SKM-1 treated with dmso at 0.1 percent for 144 hours (cell line): ENCODE measurements at regions not wholly inside any gene's neighbourhood (a gene's known extent, or its start where the extent isn't known, plus 50 kb on each side); places are given as distances from the start of the nearest gene placed in this dataset.
"Not testable (repeated sequence)": the region's sequence is repeated elsewhere in the genome, so short reads cannot be mapped to it uniquely, and the experiment has no call there.

Experiments used
- DNase-seq: peaks from one replicate; lab custom pipeline; 2025; ENCODE audit not compliant: unreplicated experiment; lab: John Stamatoyannopoulos, UW

DNA sequence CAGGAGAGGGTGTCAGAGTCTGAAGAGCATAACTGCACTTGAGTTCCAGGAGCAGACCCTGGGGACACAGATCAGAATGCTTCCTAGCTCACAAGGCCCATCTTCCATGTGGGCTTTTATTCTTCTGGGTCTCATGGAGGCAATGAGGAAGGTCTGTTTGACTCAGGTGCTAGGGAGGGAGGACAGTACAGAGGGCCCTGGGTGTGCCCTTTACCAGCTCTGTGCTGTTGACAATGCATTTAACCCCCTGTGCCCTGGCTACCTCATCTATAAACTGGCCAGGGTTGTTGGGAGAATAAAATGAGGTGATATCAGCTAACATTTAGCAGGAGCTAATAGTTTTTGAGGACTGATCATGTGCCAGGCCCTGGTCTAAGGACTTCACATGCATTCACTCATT, 318.0 kb downstream of the DMAC1 start:
- DNase-seq = no peak

DNA sequence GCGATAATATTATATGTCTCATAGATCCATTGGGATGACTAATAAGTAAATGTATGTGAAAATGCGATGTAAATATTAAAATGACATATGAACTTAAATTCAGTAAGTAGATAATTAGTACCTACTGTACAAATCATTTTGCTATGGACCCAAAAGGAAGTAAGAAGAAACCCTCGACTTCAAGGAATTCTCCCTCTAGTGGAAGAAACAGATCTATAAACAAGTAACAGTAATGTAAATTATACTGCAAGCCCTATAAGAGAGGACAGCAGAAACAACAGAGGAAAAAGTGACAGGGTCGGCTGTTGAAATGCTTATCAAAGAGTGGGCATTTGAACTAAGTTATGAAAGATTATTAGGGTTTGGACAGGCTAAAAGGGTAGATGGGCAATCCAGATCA, 320.3 kb downstream of the DMAC1 start:
- no peak for DNase-seq

DNA sequence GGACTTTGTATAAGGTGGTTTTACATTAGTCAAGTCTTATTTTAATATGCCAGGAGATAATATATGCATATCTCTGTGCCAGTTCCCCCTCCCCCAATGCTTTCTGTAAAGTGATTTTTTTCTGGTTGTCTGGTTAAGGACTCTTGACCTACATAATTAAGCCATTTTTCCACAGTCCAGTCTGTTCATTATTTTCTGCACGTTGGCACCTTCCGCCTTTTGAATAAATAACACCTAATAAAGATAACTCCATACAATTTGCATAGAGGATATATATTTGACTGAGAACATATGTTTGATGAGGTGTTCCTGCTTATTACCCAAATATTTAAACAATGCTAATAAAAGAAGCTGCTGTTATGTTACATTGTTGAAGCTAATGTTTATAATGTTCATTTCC, 320.9 kb downstream of the DMAC1 start:
- DNase-seq = no peak

DNA sequence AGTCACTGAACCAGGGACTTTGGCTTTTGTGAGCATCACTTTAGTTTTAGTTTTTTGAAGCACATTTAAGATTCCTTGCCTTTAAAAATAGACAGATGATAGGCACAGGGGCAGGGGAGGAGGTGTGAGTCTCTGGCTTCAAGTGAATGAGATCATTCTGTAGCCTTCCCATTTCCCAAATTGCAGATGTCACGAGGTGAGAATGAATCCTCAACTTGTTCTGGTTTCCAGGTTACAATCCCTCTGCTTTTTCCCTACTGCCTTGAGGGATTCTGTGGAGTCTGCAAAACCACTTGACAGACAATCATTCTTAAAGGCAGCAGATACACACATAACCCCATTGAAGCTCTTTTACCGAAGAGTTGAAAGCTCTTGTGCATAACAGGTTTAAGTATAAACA, 332.4 kb downstream of the DMAC1 start:
- no peak for DNase-seq

DNA sequence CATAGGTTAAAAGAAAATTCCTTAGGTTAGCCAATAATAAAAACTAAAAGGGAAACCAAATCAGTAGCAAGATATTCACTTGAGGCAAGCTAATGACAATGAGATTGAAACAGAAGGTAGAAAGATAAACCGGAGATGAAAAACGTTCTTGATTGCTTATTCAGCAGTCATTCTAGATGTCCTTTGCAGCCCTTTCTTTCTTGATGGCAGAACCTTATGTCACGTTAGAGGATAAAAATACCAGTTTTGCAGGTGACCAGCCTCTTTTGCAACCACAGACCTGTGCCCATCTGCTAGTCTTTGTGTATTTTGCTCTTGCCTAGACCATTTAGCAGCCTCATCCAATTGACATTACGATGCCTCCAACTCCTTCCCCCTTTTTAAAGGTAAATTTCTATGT, 337.8 kb downstream of the DMAC1 start:
- no peak for DNase-seq

DNA sequence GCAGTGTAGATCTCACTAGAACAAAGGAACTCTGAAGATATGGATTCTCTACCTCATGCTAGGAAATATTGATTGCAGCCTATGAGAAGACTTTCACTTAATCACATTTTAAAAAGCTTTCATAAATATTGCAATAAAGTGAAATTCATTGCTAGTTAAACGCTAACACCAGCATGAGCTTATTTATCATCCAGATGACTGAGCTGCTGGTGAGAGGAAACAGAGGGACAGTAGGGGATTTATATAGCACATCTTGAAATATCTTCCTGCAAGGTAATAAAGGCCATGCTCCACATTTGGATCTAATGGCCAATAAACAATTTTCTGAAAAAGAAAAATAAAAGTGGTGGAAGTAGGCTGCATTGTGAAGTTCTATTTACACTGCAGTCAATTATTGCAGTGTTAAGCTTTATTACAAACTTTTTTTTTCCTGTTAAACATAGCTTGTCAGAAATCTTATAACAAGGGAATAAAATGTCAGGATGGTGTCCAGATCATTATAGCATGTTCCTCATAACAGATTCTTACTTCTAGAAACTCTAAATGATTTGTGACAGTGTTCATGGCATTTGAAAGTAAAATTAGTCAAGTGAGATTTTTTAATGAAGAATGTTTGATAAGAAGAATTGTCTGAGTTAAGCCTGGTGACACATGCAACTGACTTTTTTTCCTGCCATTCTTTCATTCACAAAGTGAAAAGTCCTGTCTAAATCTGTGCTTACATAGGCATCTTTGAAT, 342.6 kb downstream of the DMAC1 start:
- DNase-seq = no peak

DNA sequence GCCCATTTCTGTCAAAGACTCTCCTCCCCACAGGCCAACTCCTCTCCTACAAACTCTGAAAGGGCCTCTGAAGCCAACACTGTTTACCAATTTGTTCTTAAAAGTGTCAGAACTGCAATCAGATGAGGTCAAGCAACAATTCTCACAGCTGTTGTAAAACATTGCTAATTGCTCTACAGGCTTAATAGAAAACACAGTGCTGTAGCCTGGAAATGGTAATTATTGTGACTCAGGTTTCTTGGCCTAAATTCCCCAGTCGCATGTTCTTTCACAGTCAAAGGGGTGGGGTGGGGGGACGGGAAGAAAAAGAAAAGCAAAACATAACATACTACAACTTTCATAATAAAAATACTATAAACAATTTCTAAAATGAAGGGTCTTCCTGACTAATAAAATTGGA, 343.2 kb downstream of the DMAC1 start:
- DNase-seq = no peak

DNA sequence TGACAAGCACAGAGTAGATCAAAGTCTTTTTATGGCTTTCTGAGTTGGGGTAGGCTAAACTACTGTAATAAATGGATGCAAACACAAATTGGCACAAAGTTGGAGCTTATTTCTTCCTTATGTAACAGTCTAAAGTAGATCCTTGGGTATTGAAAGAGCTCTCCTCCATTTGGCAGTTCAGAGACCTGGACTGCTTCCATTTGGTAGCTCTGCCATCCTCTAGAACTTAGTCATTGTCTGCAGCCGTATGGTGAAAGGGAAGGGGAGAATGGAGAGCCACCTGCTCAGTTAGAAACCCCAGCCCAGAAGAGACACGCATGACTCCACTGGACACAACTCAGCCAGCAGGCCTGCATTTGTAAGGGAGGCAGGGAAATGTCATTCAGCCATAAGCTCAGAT, 345.0 kb downstream of the DMAC1 start:
- DNase-seq = no peak

DNA sequence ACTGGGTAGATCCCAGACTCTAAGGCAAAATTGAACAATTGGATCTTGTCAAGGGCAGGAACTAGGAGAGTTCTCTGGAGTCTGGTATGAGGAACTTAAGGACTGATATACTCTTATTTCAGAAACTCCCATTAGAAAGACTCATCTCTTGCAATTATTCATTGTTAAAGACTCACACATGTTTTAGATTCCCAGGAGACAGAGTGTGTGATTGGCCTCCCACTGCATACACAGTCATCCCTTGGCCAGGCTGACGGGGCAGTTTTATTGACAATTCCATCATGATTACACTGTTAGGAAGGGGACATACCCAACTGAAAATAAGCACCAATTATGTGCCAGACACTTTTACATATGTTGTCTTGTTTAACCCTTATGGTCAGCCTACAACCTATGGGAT, 347.2 kb downstream of the DMAC1 start:
- DNase-seq = no peak

DNA sequence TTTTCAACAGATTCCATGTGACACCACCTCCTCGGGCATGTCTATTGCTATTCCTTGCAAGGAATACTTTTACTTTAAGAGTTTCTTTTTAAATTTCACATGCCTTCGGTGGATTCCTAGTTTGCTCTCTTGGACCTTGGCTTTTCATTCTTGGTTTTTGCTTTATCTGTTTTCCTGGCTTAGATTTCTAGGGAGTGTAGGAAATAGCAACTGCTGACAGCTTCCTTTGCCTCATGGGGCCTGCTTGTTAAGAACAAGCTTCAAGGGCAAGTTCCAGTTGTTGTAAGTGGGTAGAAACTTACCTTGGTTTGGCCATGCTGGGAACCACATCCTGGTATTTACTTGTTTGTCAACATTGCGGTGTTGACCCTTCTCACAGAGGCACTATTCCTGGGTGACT, 348.5 kb downstream of the DMAC1 start:
- no peak for DNase-seq

DNA sequence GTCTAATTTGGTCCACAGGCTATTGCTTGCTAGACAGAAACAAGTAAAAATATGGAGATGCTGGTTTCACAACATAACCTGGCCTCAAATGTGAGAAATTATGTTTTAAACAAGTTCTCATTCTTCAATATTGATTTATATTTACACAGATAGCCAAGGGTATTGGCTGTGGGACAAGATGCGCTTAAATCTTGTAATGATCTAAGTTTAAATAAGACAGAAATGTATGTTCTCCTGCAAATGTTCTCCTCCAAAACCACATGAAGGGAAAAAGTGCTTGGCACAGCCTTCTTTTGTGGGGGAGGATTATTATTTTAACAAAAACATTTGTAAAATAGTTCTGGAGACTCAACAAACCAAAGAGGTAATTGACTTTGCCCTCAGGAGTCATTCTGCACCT, 356.0 kb downstream of the DMAC1 start:
- no peak for DNase-seq

DNA sequence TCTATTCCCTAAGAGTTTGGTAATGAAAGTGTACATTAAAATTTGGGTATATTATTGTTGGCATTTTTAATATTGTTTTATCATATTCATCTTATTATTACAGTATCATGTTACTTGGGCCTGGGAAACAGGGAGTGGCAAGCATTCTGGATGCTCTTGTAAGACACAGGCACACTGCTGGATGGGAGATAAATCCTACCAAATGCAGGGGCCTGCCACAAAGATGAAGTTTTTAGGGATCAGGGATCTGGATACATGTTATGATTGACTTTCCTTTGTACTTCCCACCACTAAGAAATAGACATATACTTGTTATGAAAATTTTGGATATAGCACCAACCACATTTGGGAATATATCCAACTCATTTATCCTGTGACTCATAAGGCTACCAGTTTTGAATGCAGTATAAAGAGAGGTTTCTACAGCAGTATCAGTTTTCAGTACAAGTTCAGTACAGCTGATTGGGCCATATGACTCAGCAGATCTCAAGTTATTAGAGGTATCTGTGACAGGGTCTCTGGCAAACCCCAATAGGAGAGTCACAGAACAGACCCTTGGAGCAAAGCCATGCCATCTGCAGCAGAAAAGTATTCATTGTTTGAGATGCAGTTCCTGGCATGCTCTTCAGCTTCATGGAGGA, 360.1 kb downstream of the DMAC1 start:
- DNase-seq = no peak

DNA sequence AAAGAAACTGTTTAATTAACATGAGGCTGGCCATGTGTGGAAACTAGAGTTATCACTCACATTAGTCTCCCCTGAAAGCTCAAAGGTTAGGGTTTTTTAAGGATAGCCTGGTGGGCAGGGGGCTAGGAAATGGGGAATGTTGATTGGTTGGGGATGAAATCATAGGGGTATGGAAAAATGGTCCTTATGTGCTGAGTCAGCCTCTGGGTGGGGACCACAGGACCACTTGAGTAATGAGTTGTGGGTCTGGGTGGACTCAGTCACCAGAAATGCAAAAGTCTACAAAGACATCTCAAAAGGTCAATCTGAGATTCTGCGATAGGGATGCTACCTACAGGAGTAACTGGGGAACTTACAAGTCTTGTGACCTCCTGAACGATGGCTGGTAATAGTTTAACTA, 362.8 kb downstream of the DMAC1 start:
- DNase-seq = no peak

DNA sequence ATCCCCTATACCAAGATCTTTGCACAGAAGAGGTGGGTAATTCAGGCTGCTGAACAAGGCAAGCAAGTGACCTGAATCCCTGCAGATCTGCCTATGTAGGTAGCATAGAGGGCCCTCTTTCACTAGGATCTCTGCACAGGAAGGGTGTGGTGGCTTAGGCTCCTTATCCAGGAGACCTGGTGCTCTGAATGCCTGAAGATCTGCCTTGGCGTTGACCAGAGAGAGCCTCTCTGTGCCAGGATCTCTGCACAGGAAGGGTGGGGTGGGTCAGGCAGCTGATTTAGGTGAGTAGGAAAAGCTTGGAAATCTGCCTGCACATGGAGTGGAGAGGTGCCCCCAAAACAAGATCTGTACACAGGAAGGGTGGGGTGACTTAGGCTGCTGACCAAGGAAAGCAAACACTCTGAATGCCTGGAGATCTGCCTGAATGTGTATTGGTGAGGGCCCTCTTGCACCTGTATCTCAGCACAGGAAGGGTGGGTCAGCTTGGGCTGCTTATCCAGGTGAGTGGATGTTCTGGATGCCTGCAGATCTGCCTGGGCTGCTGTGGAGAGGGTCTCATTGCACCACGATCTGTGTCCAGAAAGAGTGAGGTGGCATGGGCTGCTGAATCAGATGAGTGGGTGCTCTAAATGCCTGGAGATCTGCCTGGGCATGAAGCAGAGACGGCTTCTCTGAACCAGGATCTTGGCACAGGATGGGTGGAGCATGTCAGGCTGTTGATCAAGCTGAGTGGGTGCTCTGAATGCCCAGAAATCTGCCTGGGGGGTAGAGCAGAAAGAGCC, 365.9 kb downstream of the DMAC1 start:
- no peak for DNase-seq

DNA sequence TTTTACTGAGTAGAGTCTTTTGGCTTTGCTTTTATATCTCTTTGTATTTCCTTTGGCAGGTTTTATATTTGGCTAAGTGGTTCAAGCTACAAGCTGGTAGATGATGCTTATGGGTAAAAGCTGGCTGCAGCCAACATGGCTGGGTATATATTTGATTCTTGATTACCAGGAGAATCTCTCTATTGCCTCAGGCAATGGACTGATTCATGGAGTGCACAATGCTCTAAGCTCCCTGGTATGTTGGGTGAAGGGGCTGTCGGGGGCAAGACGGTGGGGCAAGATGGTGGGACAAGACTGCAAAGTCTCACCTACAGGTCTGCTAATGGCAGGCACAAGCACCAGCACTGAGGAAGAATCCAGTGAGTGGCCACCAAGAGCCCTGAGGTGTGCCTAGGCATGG, 366.6 kb downstream of the DMAC1 start:
- DNase-seq = no peak

DNA sequence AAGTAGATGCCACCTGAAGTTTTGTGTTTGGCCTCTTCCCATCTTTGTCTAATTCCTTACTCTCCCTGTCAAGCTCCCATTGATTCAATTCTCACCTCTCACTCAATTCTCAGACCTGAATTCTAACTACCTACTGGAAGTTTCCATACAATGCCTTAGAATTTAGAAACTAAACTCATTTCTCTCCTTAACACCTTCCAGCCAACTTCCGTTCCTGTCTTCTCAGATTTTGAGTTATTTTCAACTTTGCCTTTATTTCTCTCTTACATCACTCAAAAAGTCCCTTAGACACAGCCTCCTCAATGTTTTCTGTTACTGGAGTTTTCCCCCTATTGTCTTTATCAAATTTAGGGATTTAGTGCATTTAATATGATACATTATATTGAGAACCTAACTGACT, 382.2 kb downstream of the DMAC1 start:
- DNase-seq = not testable (repeated sequence)

DNA sequence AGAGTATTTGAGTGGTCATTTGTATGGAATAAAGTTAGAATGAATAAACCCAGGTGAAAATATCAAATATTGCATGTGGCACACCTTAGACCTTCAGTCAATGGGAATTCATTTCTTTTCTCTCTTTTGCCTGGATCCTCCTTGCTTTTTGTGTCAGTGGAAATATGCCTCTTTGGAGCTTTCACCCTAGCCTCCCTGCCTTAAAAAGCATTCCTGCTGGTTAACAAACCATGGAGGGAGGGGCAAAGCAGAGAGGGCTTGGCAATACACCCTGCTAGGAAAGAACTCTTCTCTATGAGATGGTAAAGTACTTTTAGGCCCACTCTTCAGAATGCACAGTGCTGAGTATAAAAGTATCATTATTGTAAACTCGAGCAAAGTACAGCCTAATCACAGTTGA, 383.7 kb downstream of the DMAC1 start:
- DNase-seq = no peak

DNA sequence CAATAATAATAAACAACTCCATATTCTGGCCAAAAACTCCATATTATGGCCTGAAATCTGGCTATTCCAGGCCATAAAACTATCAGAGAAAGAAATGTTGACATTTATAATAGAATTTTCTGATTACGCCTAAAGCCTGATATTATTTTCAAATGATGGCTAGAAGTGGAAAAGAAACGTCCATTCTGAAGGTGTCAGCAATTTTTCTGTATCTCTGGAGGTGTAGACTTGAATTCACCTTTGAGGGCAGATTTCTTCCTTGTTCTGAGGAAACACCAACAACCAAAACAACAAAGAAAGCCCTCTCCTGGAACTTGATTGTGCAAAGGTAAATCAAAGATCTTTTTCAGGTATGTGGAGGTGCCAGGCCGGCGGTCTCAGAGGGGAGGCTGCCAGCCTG, 390.7 kb downstream of the DMAC1 start:
- no peak for DNase-seq

DNA sequence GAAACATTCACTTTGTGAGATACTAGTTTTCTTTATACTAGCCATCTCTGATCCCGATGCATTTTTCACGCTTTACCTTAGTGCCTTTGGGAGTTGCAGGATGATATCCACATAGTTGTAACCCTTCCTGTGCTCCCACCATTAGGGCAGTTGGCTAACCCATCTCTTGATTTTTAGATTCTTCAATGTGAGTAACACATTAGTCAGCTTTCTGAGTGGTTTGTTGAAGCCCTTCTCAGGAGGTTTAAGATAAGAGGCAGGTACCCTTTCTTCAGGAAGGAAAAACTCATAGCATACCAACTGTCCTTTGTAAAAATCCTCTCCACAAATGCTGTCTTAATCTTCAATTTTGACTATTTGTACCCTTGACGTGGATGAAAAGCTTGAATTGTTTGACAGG, 392.3 kb downstream of the DMAC1 start:
- DNase-seq = no peak

DNA sequence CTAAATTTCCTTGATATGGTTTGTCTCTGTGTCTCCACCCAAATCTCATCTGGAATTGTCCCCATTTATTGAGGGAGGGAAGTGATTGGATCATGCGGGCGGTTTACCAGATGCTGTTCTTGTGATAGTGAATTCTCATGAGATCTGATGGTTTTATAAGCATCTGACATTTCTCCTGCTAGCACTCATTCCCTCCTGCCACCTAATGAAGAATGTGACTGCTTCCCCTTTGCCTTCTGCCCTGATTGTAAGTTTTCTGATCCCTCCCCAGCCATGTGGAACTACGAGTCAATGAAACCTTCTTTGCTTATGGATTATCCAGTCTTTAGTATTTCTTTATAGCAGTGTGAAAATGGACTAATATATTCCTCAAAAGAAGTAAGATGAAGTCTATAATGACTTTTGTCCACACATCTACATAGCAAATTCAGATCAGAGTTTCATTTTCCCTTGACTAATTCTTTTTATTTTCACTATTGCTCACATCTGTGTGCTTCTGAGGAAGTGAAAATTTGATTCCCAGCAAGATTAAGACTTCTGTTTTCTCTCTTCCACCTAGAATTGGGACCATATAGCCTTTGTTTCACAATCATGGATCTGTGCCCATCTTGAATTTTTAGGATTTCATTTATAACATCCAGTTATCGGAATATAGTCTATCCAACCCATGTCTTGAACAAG, 393.5 kb downstream of the DMAC1 start:
- DNase-seq = no peak

DNA sequence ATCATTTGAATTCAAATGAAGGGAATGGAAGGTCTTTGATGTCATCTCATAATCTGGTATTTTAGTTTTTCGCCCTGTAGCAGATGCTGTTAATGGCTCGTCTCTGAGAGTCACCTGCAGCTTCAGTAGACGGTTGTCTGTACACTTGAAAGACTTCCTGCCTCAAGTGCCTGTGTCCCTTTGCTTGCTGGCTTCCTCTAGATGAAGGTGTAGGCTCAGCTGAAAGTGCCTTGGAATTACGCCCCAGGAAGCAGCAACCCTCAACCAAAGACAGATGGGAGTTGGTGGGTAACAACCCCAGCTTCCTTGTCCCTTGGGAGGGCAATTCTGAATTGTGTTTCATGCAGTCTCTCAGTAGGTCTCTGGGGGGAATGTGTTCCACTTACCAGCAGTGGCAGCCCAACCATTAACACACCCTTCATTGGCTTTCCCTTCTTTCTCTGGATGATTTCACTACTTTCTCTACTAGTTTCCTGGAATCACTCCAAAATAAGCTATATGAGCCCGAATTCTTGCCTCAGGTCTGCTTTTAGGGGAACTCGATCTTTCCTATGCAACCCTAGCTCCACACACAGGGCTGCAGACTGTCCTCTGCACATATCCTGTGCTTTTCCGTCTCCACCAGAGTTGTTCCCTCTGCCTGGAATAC, 395.6 kb downstream of the DMAC1 start:
- no peak for DNase-seq
